ENCODE measurements at regions not wholly inside any gene's neighbourhood (a gene's known extent, or its start where the extent isn't known, plus 50 kb on each side); places are given as distances from the start of the nearest gene placed in this dataset.

DNA sequence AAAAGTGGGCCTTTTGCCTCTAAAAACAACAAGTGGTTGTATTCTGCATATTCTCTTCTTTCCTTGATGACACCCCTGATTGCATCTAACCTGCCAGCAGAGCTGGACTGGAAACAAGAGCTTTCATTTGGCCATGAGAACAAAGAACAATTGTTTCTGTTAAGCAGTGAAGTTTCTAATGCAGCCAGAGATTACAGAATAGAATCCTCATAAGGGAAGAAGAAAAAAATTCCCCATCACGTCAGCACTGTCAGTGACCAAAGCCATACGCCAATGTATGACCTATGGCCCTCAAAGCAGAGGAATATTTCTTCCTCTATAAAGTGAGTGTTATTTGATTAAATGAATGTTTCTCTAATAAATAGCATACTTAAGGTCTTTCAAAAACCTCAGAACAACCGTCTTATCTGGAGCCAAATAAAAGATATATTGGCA lies 529.1 kb upstream of the INTU start:
- H3K27ac ChIP-seq (ENCODE audit: low read length), result no peak overlapping the region
- no peaks in the 10 kb centered on the region for H3K4me1 ChIP-seq (ENCODE audit: insufficient read depth, low read length)
- H3K9ac ChIP-seq (ENCODE audit: low read depth, low read length), result no peak overlapping the region
- H3K27me3 ChIP-seq (ENCODE audit: insufficient read depth, low read length), result no peaks in the 10 kb centered on the region
- no peak overlapping the region for H3K4me3 ChIP-seq (ENCODE audit: low read length)
- no peaks in the 10 kb centered on the region for H3K36me3 ChIP-seq (ENCODE audit: insufficient read depth, low read depth, low read length)
- peaks cover 5% of the 10 kb centered on the region; the same call in 1 of the 2 replicates for H3K9me3 ChIP-seq (ENCODE audit: insufficient read depth, low read depth, low read length)

DNA sequence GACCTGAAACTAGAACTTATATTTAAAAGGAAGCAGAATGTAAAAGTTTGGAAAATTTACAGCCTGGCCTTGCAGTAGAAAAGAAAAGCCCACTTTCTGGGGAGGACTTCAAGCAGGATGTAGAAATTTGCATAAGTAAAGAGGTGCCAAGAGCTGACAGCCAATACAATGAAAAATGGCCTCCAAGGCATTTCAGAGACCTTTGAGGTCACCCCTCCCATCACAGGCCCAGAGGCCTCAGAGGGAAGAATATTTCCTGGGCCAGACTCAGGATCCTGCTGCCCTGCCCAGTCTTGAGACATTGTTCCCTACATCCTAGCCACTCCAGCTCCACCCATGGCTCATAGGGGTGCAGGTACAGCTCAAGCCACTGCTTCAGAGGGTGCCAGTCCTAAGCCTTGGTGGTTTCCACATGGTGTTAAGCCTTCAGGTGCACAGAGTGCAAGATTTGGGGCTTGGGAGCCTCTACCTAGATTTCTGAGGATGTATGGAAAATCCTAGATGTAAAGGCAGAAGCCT lies 518.9 kb upstream of the INTU start:
- H3K9ac ChIP-seq (ENCODE audit: low read depth, low read length), result no peak overlapping the region
- no peak overlapping the region for H3K4me3 ChIP-seq (ENCODE audit: low read length)
- no peak overlapping the region for H3K27ac ChIP-seq (ENCODE audit: low read length)
- H3K4me1 ChIP-seq (ENCODE audit: insufficient read depth, low read length), result peaks cover 2% of the 10 kb centered on the region; the same call in 1 of the 2 replicates
- H3K27me3 ChIP-seq (ENCODE audit: insufficient read depth, low read length), result no peaks in the 10 kb centered on the region
- H3K36me3 ChIP-seq (ENCODE audit: insufficient read depth, low read depth, low read length), result no peaks in the 10 kb centered on the region
- peaks cover 8% of the 10 kb centered on the region; the same call in 1 of the 2 replicates for H3K9me3 ChIP-seq (ENCODE audit: insufficient read depth, low read depth, low read length)

DNA sequence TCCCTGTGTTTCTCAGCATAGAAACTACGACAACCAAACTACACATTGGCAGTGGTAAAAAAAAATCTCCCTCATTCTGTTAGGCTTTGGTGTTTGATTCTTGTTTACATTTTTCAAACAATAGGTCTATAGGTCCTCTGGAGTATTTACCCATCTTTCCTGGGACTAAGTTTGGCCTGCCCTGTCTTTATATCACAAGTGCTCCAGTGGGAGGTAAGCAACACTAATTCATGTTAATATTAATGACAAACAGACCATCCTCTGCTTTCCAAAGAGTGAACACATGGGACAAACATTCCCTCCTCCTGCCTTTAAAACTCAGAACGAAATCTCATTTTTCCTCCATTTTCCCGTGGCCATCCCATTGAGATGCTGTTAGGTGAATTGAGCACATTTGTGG lies 514.1 kb upstream of the INTU start:
- H3K36me3 ChIP-seq (ENCODE audit: insufficient read depth, low read depth, low read length), result no peaks in the 10 kb centered on the region
- H3K9me3 ChIP-seq (ENCODE audit: insufficient read depth, low read depth, low read length), result no peaks in the 10 kb centered on the region
- H3K9ac ChIP-seq (ENCODE audit: low read depth, low read length), result no peak overlapping the region
- no peaks in the 10 kb centered on the region for H3K27me3 ChIP-seq (ENCODE audit: insufficient read depth, low read length)
- peaks cover 3% of the 10 kb centered on the region; the same call in 1 of the 2 replicates for H3K4me1 ChIP-seq (ENCODE audit: insufficient read depth, low read length)
- H3K27ac ChIP-seq (ENCODE audit: low read length), result no peak overlapping the region
- H3K4me3 ChIP-seq (ENCODE audit: low read length), result no peak overlapping the region

- no peaks in the 10 kb centered on the region for H3K9me3 ChIP-seq (ENCODE audit: insufficient read depth, low read depth, low read length)
- H3K27me3 ChIP-seq (ENCODE audit: insufficient read depth, low read length), result no peaks in the 10 kb centered on the region
- H3K36me3 ChIP-seq (ENCODE audit: insufficient read depth, low read depth, low read length), result no peaks in the 10 kb centered on the region
- H3K4me3 ChIP-seq (ENCODE audit: low read length), result no peak overlapping the region
- peaks cover 3% of the 10 kb centered on the region; the same call in 1 of the 2 replicates for H3K4me1 ChIP-seq (ENCODE audit: insufficient read depth, low read length)
- H3K27ac ChIP-seq (ENCODE audit: low read length), result no peak overlapping the region
- H3K9ac ChIP-seq (ENCODE audit: low read depth, low read length), result no peak overlapping the region
These were observed 512.2 kb upstream of the INTU start for GRCh38 chr4:127120441-127121090.

- H3K27ac ChIP-seq (ENCODE audit: low read length), result no peak overlapping the region
- H3K36me3 ChIP-seq (ENCODE audit: insufficient read depth, low read depth, low read length), result no peaks in the 10 kb centered on the region
- no peaks in the 10 kb centered on the region for H3K27me3 ChIP-seq (ENCODE audit: insufficient read depth, low read length)
- no peaks in the 10 kb centered on the region for H3K9me3 ChIP-seq (ENCODE audit: insufficient read depth, low read depth, low read length)
- H3K4me1 ChIP-seq (ENCODE audit: insufficient read depth, low read length), result no peaks in the 10 kb centered on the region
- no peak overlapping the region for H3K9ac ChIP-seq (ENCODE audit: low read depth, low read length)
- no peak overlapping the region for H3K4me3 ChIP-seq (ENCODE audit: low read length)
These were observed 507.8 kb upstream of the INTU start for GRCh38 chr4:127124919-127125318.

DNA sequence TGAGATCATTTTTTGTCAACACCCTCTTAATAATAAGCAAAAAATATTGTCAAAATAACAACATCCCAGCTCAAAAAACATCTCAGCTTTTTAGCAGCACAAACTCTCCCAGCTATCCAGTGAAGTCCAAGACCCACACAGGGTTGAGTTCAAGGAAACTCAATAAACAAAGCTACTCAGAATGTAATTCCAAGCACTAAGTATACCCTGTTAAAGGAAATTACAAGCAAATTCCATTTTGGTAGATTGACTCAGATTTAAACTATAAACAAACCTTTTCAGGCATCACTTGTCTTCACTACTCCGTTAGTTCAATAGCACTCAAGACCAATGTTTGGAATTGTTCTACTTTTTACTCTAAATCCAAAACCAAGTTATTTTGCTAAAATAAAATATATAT lies 506.0 kb upstream of the INTU start:
- no peaks in the 10 kb centered on the region for H3K4me1 ChIP-seq (ENCODE audit: insufficient read depth, low read length)
- no peak overlapping the region for H3K9ac ChIP-seq (ENCODE audit: low read depth, low read length)
- H3K36me3 ChIP-seq (ENCODE audit: insufficient read depth, low read depth, low read length), result no peaks in the 10 kb centered on the region
- no peak overlapping the region for H3K27ac ChIP-seq (ENCODE audit: low read length)
- H3K27me3 ChIP-seq (ENCODE audit: insufficient read depth, low read length), result no peaks in the 10 kb centered on the region
- no peaks in the 10 kb centered on the region for H3K9me3 ChIP-seq (ENCODE audit: insufficient read depth, low read depth, low read length)
- no peak overlapping the region for H3K4me3 ChIP-seq (ENCODE audit: low read length)

DNA sequence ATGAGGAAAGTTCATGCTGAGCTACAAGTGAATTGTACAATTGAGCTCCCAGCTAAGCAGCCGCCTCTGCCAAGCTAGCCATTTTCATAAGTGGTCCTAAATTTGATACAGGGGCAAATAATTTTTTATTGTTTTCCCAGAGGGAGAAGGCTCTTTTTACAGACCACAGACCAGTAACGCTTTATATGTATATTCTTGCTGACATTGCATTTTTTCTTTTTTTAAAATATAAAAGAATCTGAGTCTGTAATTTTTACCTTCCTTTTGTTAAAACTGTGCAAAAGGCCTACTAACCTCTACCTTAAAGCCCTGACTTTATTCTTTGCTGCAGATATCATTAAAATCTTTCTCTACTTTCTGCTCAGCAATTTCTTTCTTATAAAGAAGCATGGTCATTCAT lies 501.2 kb upstream of the INTU start:
- no peaks in the 10 kb centered on the region for H3K4me1 ChIP-seq (ENCODE audit: insufficient read depth, low read length)
- H3K9me3 ChIP-seq (ENCODE audit: insufficient read depth, low read depth, low read length), result no peaks in the 10 kb centered on the region
- no peak overlapping the region for H3K9ac ChIP-seq (ENCODE audit: low read depth, low read length)
- no peak overlapping the region for H3K4me3 ChIP-seq (ENCODE audit: low read length)
- H3K36me3 ChIP-seq (ENCODE audit: insufficient read depth, low read depth, low read length), result no peaks in the 10 kb centered on the region
- no peaks in the 10 kb centered on the region for H3K27me3 ChIP-seq (ENCODE audit: insufficient read depth, low read length)
- no peak overlapping the region for H3K27ac ChIP-seq (ENCODE audit: low read length)

DNA sequence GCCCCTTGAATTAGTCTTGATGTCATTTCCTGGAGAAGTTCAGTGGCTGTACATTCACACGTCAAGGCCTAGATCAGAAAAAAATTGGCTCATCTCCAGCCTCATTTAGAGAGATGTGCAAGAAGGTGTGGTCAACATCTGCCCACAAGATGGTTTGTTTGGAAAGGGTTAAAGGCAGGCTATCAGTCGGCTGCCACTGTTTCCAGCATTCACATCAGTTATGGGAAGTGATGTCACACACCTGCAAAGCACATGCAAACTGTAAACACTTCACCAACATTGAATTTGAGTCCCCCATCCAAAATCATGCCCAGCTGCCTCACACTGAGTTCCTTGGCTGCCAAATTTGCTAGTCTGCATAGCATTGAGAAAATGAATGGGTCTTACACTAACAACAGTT lies 498.3 kb upstream of the INTU start:
- H3K27me3 ChIP-seq (ENCODE audit: insufficient read depth, low read length), result no peaks in the 10 kb centered on the region
- no peak overlapping the region for H3K9ac ChIP-seq (ENCODE audit: low read depth, low read length)
- H3K27ac ChIP-seq (ENCODE audit: low read length), result no peak overlapping the region
- H3K4me1 ChIP-seq (ENCODE audit: insufficient read depth, low read length), result no peaks in the 10 kb centered on the region
- no peaks in the 10 kb centered on the region for H3K36me3 ChIP-seq (ENCODE audit: insufficient read depth, low read depth, low read length)
- H3K4me3 ChIP-seq (ENCODE audit: low read length), result no peak overlapping the region
- no peaks in the 10 kb centered on the region for H3K9me3 ChIP-seq (ENCODE audit: insufficient read depth, low read depth, low read length)

DNA sequence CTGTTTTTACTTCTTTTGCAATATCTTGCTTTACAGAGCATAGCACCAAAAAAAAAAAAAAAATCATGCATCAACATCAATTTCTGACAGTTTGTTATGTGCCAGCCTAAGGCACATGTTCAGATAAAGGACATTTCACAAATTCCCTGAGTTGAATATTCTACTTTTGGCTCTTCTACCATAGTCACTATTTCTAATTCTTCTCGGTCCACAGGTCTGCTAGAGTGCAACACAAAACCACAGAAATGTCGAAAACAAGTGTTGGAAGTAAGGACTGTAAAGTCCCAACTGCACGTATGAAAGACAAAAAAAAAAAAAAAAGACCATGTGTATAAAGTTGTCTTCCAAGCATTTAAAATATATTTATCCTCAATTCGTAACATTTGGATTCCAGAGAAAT lies 494.2 kb upstream of the INTU start:
- Histone ChIP-seq H3K4me3 (ENCODE audit: low read length) (no peak overlapping the region), H3K9ac (ENCODE audit: low read depth, low read length) (no peak overlapping the region), H3K36me3 (ENCODE audit: insufficient read depth, low read depth, low read length) (no peaks in the 10 kb centered on the region), H3K4me1 (ENCODE audit: insufficient read depth, low read length) (no peaks in the 10 kb centered on the region), H3K27me3 (ENCODE audit: insufficient read depth, low read length) (no peaks in the 10 kb centered on the region), H3K9me3 (ENCODE audit: insufficient read depth, low read depth, low read length) (no peaks in the 10 kb centered on the region), H3K27ac (ENCODE audit: low read length) (no peak overlapping the region)

DNA sequence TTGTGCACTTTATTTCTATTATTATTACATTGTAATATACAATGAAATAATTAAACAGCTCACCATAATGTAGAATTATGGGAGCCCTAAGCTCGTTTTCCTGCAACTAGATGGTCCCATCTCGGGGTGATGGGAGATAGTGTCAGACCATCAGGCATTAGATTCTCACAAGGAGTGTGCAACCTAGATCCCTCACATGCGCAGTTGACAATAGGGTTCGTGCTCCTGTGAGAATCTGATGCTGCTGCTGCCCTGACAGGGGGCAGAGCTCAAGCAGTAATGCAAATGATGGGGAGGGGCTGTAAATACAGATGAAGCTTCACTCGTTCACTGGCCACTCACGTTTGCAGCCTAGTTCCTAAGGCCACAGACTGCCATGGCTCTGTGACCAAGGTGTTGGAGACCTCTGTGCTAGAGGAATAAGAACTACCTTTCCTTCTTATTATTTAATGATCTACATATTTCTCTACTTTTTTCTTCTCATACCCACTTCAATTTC lies 492.9 kb upstream of the INTU start:
- Histone ChIP-seq H3K27me3 (ENCODE audit: insufficient read depth, low read length) (no peaks in the 10 kb centered on the region), H3K9me3 (ENCODE audit: insufficient read depth, low read depth, low read length) (no peaks in the 10 kb centered on the region), H3K4me1 (ENCODE audit: insufficient read depth, low read length) (no peaks in the 10 kb centered on the region), H3K9ac (ENCODE audit: low read depth, low read length) (no peak overlapping the region), H3K36me3 (ENCODE audit: insufficient read depth, low read depth, low read length) (no peaks in the 10 kb centered on the region), H3K27ac (ENCODE audit: low read length) (no peak overlapping the region), H3K4me3 (ENCODE audit: low read length) (no peak overlapping the region)

DNA sequence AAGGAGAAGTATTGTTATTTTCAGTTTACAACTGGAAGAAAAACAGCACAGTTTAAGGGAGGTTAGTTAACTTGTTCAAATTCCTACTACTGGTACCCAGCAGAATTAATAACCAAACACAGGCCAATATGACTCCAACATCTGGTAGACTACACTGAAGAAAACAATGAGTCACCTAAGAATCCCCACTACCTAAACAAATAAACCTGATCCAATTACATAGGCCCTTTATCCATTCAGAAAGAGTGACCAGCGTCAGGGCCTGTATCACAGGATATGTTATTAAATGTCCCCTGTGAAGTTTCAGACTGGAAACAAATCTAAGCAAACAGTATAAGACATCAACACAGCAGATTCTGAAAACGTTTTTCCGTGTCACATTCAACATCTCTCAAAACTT lies 492.5 kb upstream of the INTU start:
- no peaks in the 10 kb centered on the region for H3K4me1 ChIP-seq (ENCODE audit: insufficient read depth, low read length)

GRCh38 chr4:127141856-127142255 lies 490.9 kb upstream of the INTU start:
- H3K4me3 ChIP-seq (ENCODE audit: low read length), result no peak overlapping the region
- no peaks in the 10 kb centered on the region for H3K27me3 ChIP-seq (ENCODE audit: insufficient read depth, low read length)
- H3K9ac ChIP-seq (ENCODE audit: low read depth, low read length), result no peak overlapping the region
- H3K27ac ChIP-seq (ENCODE audit: low read length), result no peak overlapping the region
- no peaks in the 10 kb centered on the region for H3K36me3 ChIP-seq (ENCODE audit: insufficient read depth, low read depth, low read length)
- no peaks in the 10 kb centered on the region for H3K4me1 ChIP-seq (ENCODE audit: insufficient read depth, low read length)
- no peaks in the 10 kb centered on the region for H3K9me3 ChIP-seq (ENCODE audit: insufficient read depth, low read depth, low read length)

More for the DNA sequence above, 492.5 kb upstream of the INTU start:
- Histone ChIP-seq H3K9me3 (ENCODE audit: insufficient read depth, low read depth, low read length) (no peaks in the 10 kb centered on the region), H3K36me3 (ENCODE audit: insufficient read depth, low read depth, low read length) (no peaks in the 10 kb centered on the region), H3K4me3 (ENCODE audit: low read length) (no peak overlapping the region), H3K9ac (ENCODE audit: low read depth, low read length) (no peak overlapping the region), H3K27ac (ENCODE audit: low read length) (no peak overlapping the region), H3K27me3 (ENCODE audit: insufficient read depth, low read length) (no peaks in the 10 kb centered on the region)

All from iPS-20b (cell line).